Tibial nerve (tissue), 4 donors: ENCODE measurements at regions not wholly inside any gene's neighbourhood (a gene's known extent, or its start where the extent isn't known, plus 50 kb on each side); places are given as distances from the start of the nearest gene placed in this dataset.

ENCODE experiments used
- DNase-seq, 2 donors: peaks; one replicate each; pipeline ENCODE4 v3.0.0-alpha.2; 2019; ENCODE audit warnings: low spot score in 2 of 2
- H3K27ac ChIP-seq, 4 donors: fragments of 200-600 bp; sonication (generic) in 3 of 4; one replicate each; pipeline ENCODE4 v1.5.1; 2017 to 2019; ENCODE audit warnings: mild to moderate bottlenecking in 1 of 4
- H3K27me3 ChIP-seq, 2 donors: fragments of 200-600 bp; sonication (generic) in 1 of 2; one replicate each; pipeline versions ENCODE4 v1.5.1 to v1.6.0; 2017 to 2019
- H3K36me3 ChIP-seq, 3 donors: fragments of 200-600 bp; sonication (generic); one replicate each; pipeline ENCODE4 v1.5.1; 2018 to 2019
- H3K4me1 ChIP-seq, 4 donors: fragments of 200-600 bp; sonication (generic) in 3 of 4; one replicate each; pipeline ENCODE4 v1.5.1; 2017 to 2019
- H3K4me3 ChIP-seq, 4 donors: fragments of 200-600 bp; sonication (generic) in 3 of 4; one replicate each; pipeline ENCODE4 v1.5.1; 2017 to 2019; ENCODE audit warnings: mild to moderate bottlenecking in 1 of 4, moderate library complexity in 1 of 4
- H3K9me3 ChIP-seq, 4 donors: fragments of 200-600 bp; sonication (generic) in 3 of 4; one replicate each; pipeline ENCODE4 v1.5.1; 2017 to 2019
- CTCF ChIP-seq, 5 experiments: fragments of 200-600 bp in 3 of 5; fragments of 450-650 bp in 2 of 5; sonication (generic) in 3 of 5; IDR thresholded peaks; one replicate each; pipeline ENCODE4 v1.5.1; 2016 to 2019; ENCODE audit warnings: antibody characterized with exemption in 5 of 5, mild to moderate bottlenecking in 3 of 5, moderate library complexity in 2 of 5
- EP300 ChIP-seq, 2 donors: sonication (generic); formaldehyde crosslinking; IDR thresholded peaks; one replicate each; pipeline ENCODE4 v1.6.1; 2017; ENCODE audit warnings: antibody characterized with exemption in 2 of 2, mild to moderate bottlenecking in 1 of 2
- POLR2A ChIP-seq, 2 donors: fragments of 450-650 bp; IDR thresholded peaks; one replicate each; pipeline ENCODE4 v1.6.1; 2017; ENCODE audit warnings: antibody characterized with exemption in 2 of 2, mild to moderate bottlenecking in 2 of 2, moderate library complexity in 2 of 2
- WGBS, 2 donors: methylation state at CpG; one replicate each; pipeline ENCODE4 v1.1.5; 2018; 5-methylcytosine and 5-hydroxymethylcytosine counted together

GRCh38 chr6:91130126-91130525 is 543.3 kb upstream of the MAP3K7 start:
- WGBS, 2 donors, result 58 to 73% methylated on average over 6 of the region's 6 CpGs
- no peaks in the 10 kb centered on the region for H3K36me3 ChIP-seq
- no peaks in the 10 kb centered on the region for H3K9me3 ChIP-seq
- H3K27me3 ChIP-seq, result no peaks in the 10 kb centered on the region
- DNase-seq, result no peak
- no peak overlapping the region for H3K27ac ChIP-seq
- no peak overlapping the region for H3K4me3 ChIP-seq
- no peak for TF ChIP-seq CTCF (IDR thresholded peaks at IDR 0.05)
- TF ChIP-seq EP300 (IDR thresholded peaks at IDR 0.05), result no peak
- no peak for TF ChIP-seq POLR2A (IDR thresholded peaks at IDR 0.05)
- H3K4me1 ChIP-seq, result no peaks in the 10 kb centered on the region

GRCh38 chr6:91127752-91128151 is 540.9 kb upstream of the MAP3K7 start:
- Histone ChIP-seq H3K27ac (no peak overlapping the region), H3K4me1 (no peaks in the 10 kb centered on the region), H3K9me3 (no peaks in the 10 kb centered on the region), H3K36me3 (no peaks in the 10 kb centered on the region), H3K4me3 (no peak overlapping the region), H3K27me3 (no peaks in the 10 kb centered on the region)
- no peak for DNase-seq
- TF ChIP-seq POLR2A (IDR thresholded peaks at IDR 0.05), result no peak
- TF ChIP-seq CTCF (IDR thresholded peaks at IDR 0.05), result no peak
- no peak for TF ChIP-seq EP300 (IDR thresholded peaks at IDR 0.05)

- no peaks in the 10 kb centered on the region for H3K4me1 ChIP-seq
- 94% methylated on average over 5 of the region's 5 CpGs for WGBS, 2 donors
- no peaks in the 10 kb centered on the region for H3K36me3 ChIP-seq
- no peak overlapping the region for H3K4me3 ChIP-seq
- TF ChIP-seq POLR2A (IDR thresholded peaks at IDR 0.05) (no peak), CTCF (IDR thresholded peaks at IDR 0.05) (no peak)
- no peaks in the 10 kb centered on the region for H3K27me3 ChIP-seq
- no peak for DNase-seq
- no peaks in the 10 kb centered on the region for H3K9me3 ChIP-seq
- H3K27ac ChIP-seq, result no peak overlapping the region
Measured at GRCh38 chr6:91126876-91127275, 540.0 kb upstream of the MAP3K7 start.

GRCh38 chr6:91117550-91117949 is 530.7 kb upstream of the MAP3K7 start:
- DNase-seq, result no peak
- Histone ChIP-seq H3K36me3 (no peaks in the 10 kb centered on the region), H3K4me3 (no peak overlapping the region), H3K27ac (no peak overlapping the region), H3K4me1 (no peaks in the 10 kb centered on the region), H3K9me3 (no peaks in the 10 kb centered on the region), H3K27me3 (no peaks in the 10 kb centered on the region)
- no peak for TF ChIP-seq EP300 (IDR thresholded peaks at IDR 0.05)
- no peak for TF ChIP-seq CTCF (IDR thresholded peaks at IDR 0.05)
- no peak for TF ChIP-seq POLR2A (IDR thresholded peaks at IDR 0.05)

GRCh38 chr6:91114123-91114708 is 527.3 kb upstream of the MAP3K7 start:
- H3K4me1 ChIP-seq, result no peaks in the 10 kb centered on the region
- H3K27me3 ChIP-seq, result no peaks in the 10 kb centered on the region
- no peaks in the 10 kb centered on the region for H3K9me3 ChIP-seq
- no peak overlapping the region for H3K4me3 ChIP-seq
- H3K27ac ChIP-seq, result no peak overlapping the region
- TF ChIP-seq EP300 (IDR thresholded peaks at IDR 0.05) (no peak), CTCF (IDR thresholded peaks at IDR 0.05) (no peak), POLR2A (IDR thresholded peaks at IDR 0.05) (no peak)
- no peaks in the 10 kb centered on the region for H3K36me3 ChIP-seq
- DNase-seq, result no peak
- WGBS, 2 donors, result 90 to 92% methylated on average over 2 of the region's 2 CpGs
